OCI-LY1 (cell line): ENCODE measurements at regions not wholly inside any gene's neighbourhood (a gene's known extent, or its start where the extent isn't known, plus 50 kb on each side); places are given as distances from the start of the nearest gene placed in this dataset.

Experiments
- H2AFZ ChIP-seq: fragments of 200-600 bp; sonication (generic), shearing (Covaris generic); 2 replicates; pipeline ENCODE4 v1.6.0; 2014; ENCODE audit warnings: antibody characterized with exemption, mild to moderate bottlenecking, low read length
- H3F3A ChIP-seq: fragments of 200-600 bp; sonication (generic), shearing (Covaris generic); 2 replicates; pipeline ENCODE4 v1.6.0; 2014; ENCODE audit warnings: mild to moderate bottlenecking, antibody characterized with exemption, low read length, moderate library complexity; ENCODE audit not compliant: insufficient read depth
- H3K27ac ChIP-seq: fragments of 200-600 bp; sonication (generic); 2 replicates; pipeline ENCODE4 v1.5.1; 2014; ENCODE audit warnings: low read length, mixed run types, mild to moderate bottlenecking, low read depth; ENCODE audit not compliant: poor library complexity, severe bottlenecking
- H3K27me3 ChIP-seq: fragments of 200-600 bp; sonication (generic); 2 replicates; pipeline ENCODE4 v1.6.0; 2014; ENCODE audit warnings: antibody characterized with exemption, mild to moderate bottlenecking, low read length, moderate library complexity; ENCODE audit not compliant: insufficient read depth
- H3K36me3 ChIP-seq: fragments of 200-600 bp; sonication (generic); 2 replicates; pipeline ENCODE4 v1.6.1; 2014; ENCODE audit warnings: mild to moderate bottlenecking, antibody characterized with exemption, low read length, moderate library complexity, mixed read lengths; ENCODE audit not compliant: insufficient read depth
- H3K4me1 ChIP-seq: fragments of 200-600 bp; sonication (generic); 2 replicates; pipeline ENCODE4 v1.5.1; 2014; ENCODE audit warnings: mild to moderate bottlenecking, low read length, moderate library complexity; ENCODE audit not compliant: insufficient read depth, severe bottlenecking
- H3K4me2 ChIP-seq: fragments of 200-600 bp; sonication (generic), shearing (Covaris generic); 2 replicates; pipeline ENCODE4 v1.6.1; 2014; ENCODE audit warnings: low read length
- H3K4me3 ChIP-seq: fragments of 200-600 bp; sonication (generic); 2 replicates; pipeline ENCODE4 v1.5.1; 2014; ENCODE audit warnings: low read length, low read depth, mild to moderate bottlenecking, mixed read lengths; ENCODE audit not compliant: poor library complexity, severe bottlenecking
- H3K79me2 ChIP-seq: fragments of 200-600 bp; shearing (Covaris generic); 2 replicates; pipeline ENCODE4 v1.6.1; 2016; ENCODE audit warnings: mixed run types, low read length, mixed read lengths; ENCODE audit not compliant: insufficient read depth
- H3K9ac ChIP-seq: fragments of 200-600 bp; sonication (generic), shearing (Covaris generic); 2 replicates; pipeline ENCODE4 v1.6.1; 2014; ENCODE audit warnings: mild to moderate bottlenecking, low read length, mixed read lengths
- H3K9me2 ChIP-seq: fragments of 200-600 bp; sonication (generic), shearing (Covaris generic); 2 replicates; pipeline ENCODE4 v1.6.1; 2014; ENCODE audit warnings: low read depth, mild to moderate bottlenecking, low read length, mixed read lengths
- H3K9me3 ChIP-seq: fragments of 200-600 bp; shearing (Covaris generic); 2 replicates; pipeline ENCODE4 v1.6.1; 2014; ENCODE audit warnings: low read length, mixed read lengths
- H4K20me1 ChIP-seq: fragments of 200-600 bp; sonication (generic), shearing (Covaris generic); 2 replicates; pipeline ENCODE4 v1.6.0; 2016; ENCODE audit warnings: mild to moderate bottlenecking, low read length; ENCODE audit not compliant: insufficient read depth
- EZH2 ChIP-seq: fragments of 200-600 bp; sonication (generic), shearing (Covaris generic); IDR thresholded peaks from 2 replicates; pipeline ENCODE4 v1.8.0; 2017; ENCODE audit warnings: borderline replicate concordance, mixed run types, mild to moderate bottlenecking, antibody characterized with exemption, low read length, moderate library complexity, mixed read lengths
- TF ChIP-seq, protein P1 (sequence below): fragments of 200-600 bp; sonication (generic), shearing (Covaris generic); IDR thresholded peaks from 2 replicates; pipeline ENCODE4 v1.5.1; 2017; ENCODE audit warnings: mild to moderate bottlenecking, antibody characterized with exemption, low read length, moderate library complexity, mixed read lengths

- Histone ChIP-seq H3K79me2 (no peaks in the 10 kb centered on the region), H3K9me2 (no peaks in the 10 kb centered on the region), H3K27me3 (no peaks in the 10 kb centered on the region), H3K4me2 (no peak overlapping the region), H3K4me1 (no peaks in the 10 kb centered on the region), H4K20me1 (no peaks in the 10 kb centered on the region), H3K36me3 (no peaks in the 10 kb centered on the region), H3F3A (no peaks in the 10 kb centered on the region), H3K9ac (no peak overlapping the region), H2AFZ (no peak overlapping the region), H3K9me3 (no peaks in the 10 kb centered on the region), H3K4me3 (no peak overlapping the region), H3K27ac (no peak overlapping the region)
- TF ChIP-seq, protein P1, sequence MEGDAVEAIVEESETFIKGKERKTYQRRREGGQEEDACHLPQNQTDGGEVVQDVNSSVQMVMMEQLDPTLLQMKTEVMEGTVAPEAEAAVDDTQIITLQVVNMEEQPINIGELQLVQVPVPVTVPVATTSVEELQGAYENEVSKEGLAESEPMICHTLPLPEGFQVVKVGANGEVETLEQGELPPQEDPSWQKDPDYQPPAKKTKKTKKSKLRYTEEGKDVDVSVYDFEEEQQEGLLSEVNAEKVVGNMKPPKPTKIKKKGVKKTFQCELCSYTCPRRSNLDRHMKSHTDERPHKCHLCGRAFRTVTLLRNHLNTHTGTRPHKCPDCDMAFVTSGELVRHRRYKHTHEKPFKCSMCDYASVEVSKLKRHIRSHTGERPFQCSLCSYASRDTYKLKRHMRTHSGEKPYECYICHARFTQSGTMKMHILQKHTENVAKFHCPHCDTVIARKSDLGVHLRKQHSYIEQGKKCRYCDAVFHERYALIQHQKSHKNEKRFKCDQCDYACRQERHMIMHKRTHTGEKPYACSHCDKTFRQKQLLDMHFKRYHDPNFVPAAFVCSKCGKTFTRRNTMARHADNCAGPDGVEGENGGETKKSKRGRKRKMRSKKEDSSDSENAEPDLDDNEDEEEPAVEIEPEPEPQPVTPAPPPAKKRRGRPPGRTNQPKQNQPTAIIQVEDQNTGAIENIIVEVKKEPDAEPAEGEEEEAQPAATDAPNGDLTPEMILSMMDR = no peak
- TF ChIP-seq EZH2 = no peak
These were observed 118.9 kb downstream of the EVX1 start for GRCh38 chr7:27361522-27361921.

DNA sequence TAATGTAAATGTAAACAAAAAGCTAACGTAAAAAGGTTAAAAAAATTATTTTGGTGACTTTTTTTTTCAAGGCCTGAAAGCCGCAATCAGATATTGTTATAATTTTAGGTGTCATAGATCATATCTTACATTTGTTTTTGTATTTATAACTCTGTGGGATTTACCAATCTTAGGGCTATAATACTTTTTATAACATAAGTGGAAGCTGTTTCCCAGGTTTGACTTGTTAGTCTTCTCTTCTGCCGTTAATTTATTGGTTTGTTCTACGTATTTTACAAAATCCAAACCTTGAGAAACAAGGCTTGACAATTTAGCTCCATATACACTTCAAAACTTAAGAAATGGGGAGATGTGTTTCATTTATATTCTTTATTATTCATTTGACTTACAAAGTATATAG is 119.4 kb downstream of the EVX1 start:
- Histone ChIP-seq H2AFZ (no peak overlapping the region), H3K4me3 (no peak overlapping the region), H3K9ac (no peak overlapping the region), H3K4me1 (no peaks in the 10 kb centered on the region), H3K9me3 (no peaks in the 10 kb centered on the region), H3K79me2 (no peaks in the 10 kb centered on the region), H3K4me2 (no peak overlapping the region), H3K27me3 (no peaks in the 10 kb centered on the region), H3K9me2 (no peaks in the 10 kb centered on the region), H3K36me3 (no peaks in the 10 kb centered on the region), H3K27ac (no peak overlapping the region), H3F3A (no peaks in the 10 kb centered on the region), H4K20me1 (no peaks in the 10 kb centered on the region)
- TF ChIP-seq, protein P1 = no peak
- no peak for TF ChIP-seq EZH2

DNA sequence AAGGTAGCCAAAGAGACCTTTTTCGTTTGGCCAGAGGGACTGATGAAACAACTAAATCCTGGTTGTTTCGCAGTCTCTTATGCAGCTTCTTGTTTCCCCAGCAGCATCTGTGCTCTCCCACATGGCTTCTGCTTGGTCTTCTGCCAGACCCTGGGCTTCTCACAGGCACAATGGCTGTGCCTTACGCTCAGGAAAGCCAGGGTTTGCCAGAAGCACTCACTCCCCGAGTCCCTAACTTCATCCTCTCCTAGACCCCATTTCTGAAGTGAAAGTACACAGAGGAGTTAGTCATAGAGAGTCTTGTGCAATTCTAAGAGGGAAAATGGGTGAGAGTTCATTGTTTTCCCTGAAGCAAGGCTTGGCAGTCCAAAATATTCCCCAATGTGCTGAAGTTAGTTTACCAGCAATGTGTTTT is 121.7 kb downstream of the EVX1 start:
- Histone ChIP-seq H3K27ac (no peak overlapping the region), H3K4me1 (no peaks in the 10 kb centered on the region), H3K36me3 (no peaks in the 10 kb centered on the region), H3K27me3 (no peaks in the 10 kb centered on the region), H3K79me2 (no peaks in the 10 kb centered on the region), H3K9me3 (no peaks in the 10 kb centered on the region), H2AFZ (no peak overlapping the region), H3K4me2 (no peak overlapping the region), H3K9ac (no peak overlapping the region), H3K4me3 (no peak overlapping the region), H4K20me1 (no peaks in the 10 kb centered on the region), H3F3A (no peaks in the 10 kb centered on the region), H3K9me2 (no peaks in the 10 kb centered on the region)
- no peak for TF ChIP-seq EZH2
- TF ChIP-seq, protein P1 = no peak
